Natural killer cell treated with Interleukin-12 subunit alpha and Interleukin-12 subunit beta and Interleukin-15 and Interleukin-18, amount 100 ng/mL, for 72 hours (primary cell): ENCODE measurements at regions not wholly inside any gene's neighbourhood (a gene's known extent, or its start where the extent isn't known, plus 50 kb on each side); places are given as distances from the start of the nearest gene placed in this dataset.
A peak's percentile ranks its signal among the peaks of the same experiment; 100 is the strongest.

ENCODE experiments used
- ATAC-seq, 2 donors: fragments of 150-1000 bp; cut with Tn5 transposase in 1 of 2; sonication (Bioruptor Pico), chemical (Tn5 transposase) in 1 of 2; 2 replicates each; pipeline ENCODE4 v1.10.0; 2021
- DNase-seq: peaks from one replicate; pipeline ENCODE4 v3.0.0; 2022; ENCODE audit warnings: low spot score
- H3K27ac Mint-ChIP-seq, 2 donors: 1 replicate in 1 of 2; 2 replicates in 1 of 2; pipeline ENCODE4 v1.8.0; 2022; ENCODE audit warnings: mixed read lengths in 2 of 2, mild to moderate bottlenecking in 1 of 2, moderate library complexity in 1 of 2
- H3K27me3 Mint-ChIP-seq, 2 donors: 1 replicate in 1 of 2; 2 replicates in 1 of 2; pipeline ENCODE4 v1.8.0; 2022; ENCODE audit warnings: mixed read lengths in 2 of 2
- H3K36me3 Mint-ChIP-seq: one replicate; pipeline ENCODE4 v1.8.0; 2022; ENCODE audit warnings: mixed read lengths
- H3K4me1 Mint-ChIP-seq, 2 donors: 1 replicate in 1 of 2; 2 replicates in 1 of 2; pipeline ENCODE4 v1.8.0; 2022; ENCODE audit warnings: low read depth in 2 of 2, mixed read lengths in 2 of 2, mild to moderate bottlenecking in 1 of 2
- H3K4me3 Mint-ChIP-seq: one replicate; pipeline ENCODE4 v1.8.0; 2022; ENCODE audit warnings: mixed read lengths
- H3K9me3 Mint-ChIP-seq: 2 replicates; pipeline ENCODE4 v1.8.0; 2022; ENCODE audit warnings: mixed read lengths

- H3K27me3 Mint-ChIP-seq = no peaks in the 10 kb centered on the region
- H3K4me1 Mint-ChIP-seq = no peaks in the 10 kb centered on the region
- ATAC-seq (no peak), DNase-seq (no peak)
- H3K4me3 Mint-ChIP-seq = no peak overlapping the region
- no peak overlapping the region for H3K27ac Mint-ChIP-seq
- H3K9me3 Mint-ChIP-seq = peaks cover 12% of the 10 kb centered on the region
- peaks cover 4% of the 10 kb centered on the region for H3K36me3 Mint-ChIP-seq
Observed at GRCh38 chr6:62390401-62390800, 104.4 kb upstream of the KHDRBS2 start.

GRCh38 chr6:62371453-62372210 is 85.6 kb upstream of the KHDRBS2 start:
- ATAC-seq = no peak
- Mint-ChIP-seq H3K36me3 (no peaks in the 10 kb centered on the region), H3K4me1 (no peaks in the 10 kb centered on the region)

GRCh38 chr6:62367601-62368000 is 81.6 kb upstream of the KHDRBS2 start:
- Mint-ChIP-seq H3K27ac (no peak overlapping the region), H3K36me3 (no peaks in the 10 kb centered on the region), H3K4me1 (no peaks in the 10 kb centered on the region), H3K4me3 (no peak overlapping the region), H3K9me3 (peaks cover 7% of the 10 kb centered on the region), H3K27me3 (no peaks in the 10 kb centered on the region)
- ATAC-seq = no peak
- no peak for DNase-seq

More at GRCh38 chr6:62371453-62372210, 85.6 kb upstream of the KHDRBS2 start:
- Mint-ChIP-seq H3K4me3 (no peak overlapping the region), H3K27ac (no peak overlapping the region), H3K9me3 (peaks cover 20% of the 10 kb centered on the region), H3K27me3 (no peaks in the 10 kb centered on the region)
- DNase-seq = no peak

GRCh38 chr6:62362097-62362496 is 76.1 kb upstream of the KHDRBS2 start:
- no peaks in the 10 kb centered on the region for H3K27me3 Mint-ChIP-seq
- no peak overlapping the region for H3K4me3 Mint-ChIP-seq
- no peak for DNase-seq
- H3K4me1 Mint-ChIP-seq = no peaks in the 10 kb centered on the region
- no peak for ATAC-seq
- no peak overlapping the region for H3K27ac Mint-ChIP-seq
- peaks cover 11% of the 10 kb centered on the region for H3K9me3 Mint-ChIP-seq
- H3K36me3 Mint-ChIP-seq = peaks cover 4% of the 10 kb centered on the region

- peaks cover 15% of the 10 kb centered on the region for H3K9me3 Mint-ChIP-seq
- H3K4me1 Mint-ChIP-seq = no peaks in the 10 kb centered on the region
Observed at GRCh38 chr6:62357835-62358234, 71.8 kb upstream of the KHDRBS2 start.

DNA sequence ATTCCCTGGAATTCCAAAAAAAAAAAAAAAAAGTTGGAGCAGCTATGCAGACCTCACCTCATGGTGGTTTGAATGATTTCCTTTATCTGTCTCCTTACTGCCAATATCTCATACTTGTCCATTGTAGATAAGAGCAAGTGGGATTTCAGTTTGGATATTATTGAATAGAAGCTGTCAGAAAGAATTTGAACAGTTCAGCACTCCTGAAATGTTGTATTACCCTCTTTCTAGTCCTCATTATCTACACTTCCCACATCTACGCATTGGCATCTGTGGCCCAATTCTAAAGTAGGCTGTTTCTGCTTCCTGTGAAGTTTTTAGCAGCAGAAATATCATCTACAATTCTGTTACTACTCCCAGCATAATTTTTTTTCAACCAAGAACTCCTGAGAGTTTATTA is 68.2 kb upstream of the KHDRBS2 start:
- peaks cover 7% of the 10 kb centered on the region for H3K36me3 Mint-ChIP-seq
- no peaks in the 10 kb centered on the region for H3K4me1 Mint-ChIP-seq
- no peak for ATAC-seq
- no peak overlapping the region for H3K27ac Mint-ChIP-seq
- no peak for DNase-seq
- H3K4me3 Mint-ChIP-seq = no peak overlapping the region
- peaks cover 12% of the 10 kb centered on the region for H3K9me3 Mint-ChIP-seq
- no peaks in the 10 kb centered on the region for H3K27me3 Mint-ChIP-seq

More at GRCh38 chr6:62357835-62358234, 71.8 kb upstream of the KHDRBS2 start:
- H3K27me3 Mint-ChIP-seq = no peaks in the 10 kb centered on the region
- ATAC-seq (no peak), DNase-seq (no peak)
- H3K27ac Mint-ChIP-seq = no peak overlapping the region
- H3K36me3 Mint-ChIP-seq = peaks cover 7% of the 10 kb centered on the region
- H3K4me3 Mint-ChIP-seq = no peak overlapping the region

- H3K36me3 Mint-ChIP-seq = peaks cover 9% of the 10 kb centered on the region
- ATAC-seq (peak in 1 of 2 donors; percentile 45), DNase-seq (no peak)
- no peaks in the 10 kb centered on the region for H3K4me1 Mint-ChIP-seq
- no peak overlapping the region for H3K27ac Mint-ChIP-seq
- no peaks in the 10 kb centered on the region for H3K27me3 Mint-ChIP-seq
- no peak overlapping the region for H3K4me3 Mint-ChIP-seq
- H3K9me3 Mint-ChIP-seq = peaks cover 24% of the 10 kb centered on the region
Observed at GRCh38 chr6:62345962-62346689, 60.1 kb upstream of the KHDRBS2 start.

DNA sequence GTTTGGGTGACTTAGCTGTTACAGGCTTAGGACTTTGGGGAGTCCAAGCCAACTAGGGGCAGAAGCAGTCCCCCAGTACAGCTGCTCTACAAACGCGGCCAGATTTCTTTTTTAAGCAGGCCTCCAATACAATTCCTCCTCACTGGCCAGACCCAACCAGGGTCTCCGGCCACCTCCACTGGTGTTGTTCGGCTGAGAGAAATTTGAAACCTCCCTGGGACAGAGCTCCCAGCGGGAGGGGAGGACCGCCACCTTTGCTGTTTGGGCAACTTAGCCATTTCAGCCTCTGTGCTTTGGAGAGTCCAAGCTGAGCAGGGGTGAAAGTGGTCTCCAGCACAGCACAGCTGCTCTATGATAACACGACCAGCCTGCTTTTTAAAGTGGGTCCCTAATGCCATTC is 59.4 kb upstream of the KHDRBS2 start:
- ATAC-seq (no peak), DNase-seq (no peak)
- Mint-ChIP-seq H3K4me3 (no peak overlapping the region), H3K27ac (no peak overlapping the region), H3K36me3 (peaks cover 9% of the 10 kb centered on the region), H3K4me1 (no peaks in the 10 kb centered on the region), H3K9me3 (peaks cover 29% of the 10 kb centered on the region), H3K27me3 (no peaks in the 10 kb centered on the region)

GRCh38 chr6:62344850-62345249 is 58.8 kb upstream of the KHDRBS2 start:
- peaks cover 32% of the 10 kb centered on the region for H3K9me3 Mint-ChIP-seq
- peaks cover 9% of the 10 kb centered on the region for H3K36me3 Mint-ChIP-seq
- H3K4me3 Mint-ChIP-seq = no peak overlapping the region

GRCh38 chr6:62338477-62338876 is 52.5 kb upstream of the KHDRBS2 start:
- Mint-ChIP-seq H3K4me1 (no peaks in the 10 kb centered on the region), H3K36me3 (peaks cover 10% of the 10 kb centered on the region), H3K27me3 (no peaks in the 10 kb centered on the region), H3K9me3 (peaks cover 34% of the 10 kb centered on the region), H3K4me3 (no peak overlapping the region), H3K27ac (no peak overlapping the region)
- DNase-seq (no peak), ATAC-seq (no peak)

More at GRCh38 chr6:62344850-62345249, 58.8 kb upstream of the KHDRBS2 start:
- DNase-seq (no peak), ATAC-seq (no peak)
- Mint-ChIP-seq H3K27me3 (no peaks in the 10 kb centered on the region), H3K27ac (no peak overlapping the region), H3K4me1 (no peaks in the 10 kb centered on the region)
